Uterus (tissue), 2 donors: ENCODE measurements at regions not wholly inside any gene's neighbourhood (a gene's known extent, or its start where the extent isn't known, plus 50 kb on each side); places are given as distances from the start of the nearest gene placed in this dataset.

ENCODE experiments used
- CTCF ChIP-seq, 4 experiments: fragments of 200-600 bp in 2 of 4; fragments of 450-650 bp in 2 of 4; sonication (generic) in 2 of 4; IDR thresholded peaks; one replicate each; pipeline ENCODE4 v1.5.1; 2016 to 2019; ENCODE audit warnings: antibody characterized with exemption in 4 of 4, mild to moderate bottlenecking in 2 of 4, moderate library complexity in 1 of 4
- POLR2A ChIP-seq, 2 donors: fragments of 450-650 bp; IDR thresholded peaks; one replicate each; pipeline ENCODE4 v1.6.1; 2016; ENCODE audit warnings: antibody characterized with exemption in 2 of 2, mild to moderate bottlenecking in 1 of 2, moderate library complexity in 1 of 2

GRCh38 chr1:56150441-56151215 is 428.7 kb downstream of the PLPP3 start:
- TF ChIP-seq CTCF (IDR thresholded peaks at IDR 0.05) = no peak
- TF ChIP-seq POLR2A (IDR thresholded peaks at IDR 0.05) = no peak
